GM23338 (cell line): ENCODE measurements at regions not wholly inside any gene's neighbourhood (a gene's known extent, or its start where the extent isn't known, plus 50 kb on each side); places are given as distances from the start of the nearest gene placed in this dataset.

Experiments used
- ATAC-seq: fragments of 200-7000 bp; cut with Tn5 transposase; 3 replicates; pipeline ENCODE4 v1.9.1; 2020
- DNase-seq: peaks from one replicate; pipeline ENCODE4 v3.0.0-alpha.2; 2015; ENCODE audit warnings: low spot score
- H2AFZ ChIP-seq: fragments of 200-600 bp; sonication (generic); 2 replicates; pipeline ENCODE4 v1.8.0; 2016; ENCODE audit warnings: antibody characterized with exemption, mild to moderate bottlenecking, moderate library complexity
- H3F3A ChIP-seq: fragments of 200-600 bp; sonication (generic); replicated peaks from 2 replicates; pipeline ENCODE4 v1.8.0; 2017; ENCODE audit warnings: antibody characterized with exemption, mixed run types, low read depth
- H3K27ac ChIP-seq: fragments of 200-600 bp; sonication (generic); 2 replicates; pipeline ENCODE4 v1.6.1; 2016; ENCODE audit warnings: low read depth
- H3K27me3 ChIP-seq: fragments of 200-600 bp; sonication (generic); 2 replicates; pipeline ENCODE4 v1.8.0; 2016; ENCODE audit warnings: mild to moderate bottlenecking, mixed run types, moderate library complexity; ENCODE audit not compliant: insufficient read depth
- H3K36me3 ChIP-seq: fragments of 200-600 bp; sonication (generic); 2 replicates; pipeline ENCODE4 v1.8.0; 2016; ENCODE audit warnings: mild to moderate bottlenecking; ENCODE audit not compliant: insufficient read depth
- H3K4me1 ChIP-seq: fragments of 200-600 bp; sonication (generic); 2 replicates; pipeline ENCODE4 v1.8.0; 2016; ENCODE audit warnings: mild to moderate bottlenecking, moderate library complexity; ENCODE audit not compliant: insufficient read depth
- H3K4me2 ChIP-seq: fragments of 200-600 bp; sonication (generic); 2 replicates; pipeline ENCODE4 v1.7.1; 2017; ENCODE audit warnings: mixed run types
- H3K4me3 ChIP-seq: fragments of 200-600 bp; sonication (generic); 2 replicates; pipeline ENCODE4 v1.6.1; 2016; ENCODE audit warnings: mixed run types
- H3K79me2 ChIP-seq: fragments of 200-600 bp; sonication (generic); replicated peaks from 2 replicates; pipeline ENCODE4 v1.8.0; 2017; ENCODE audit warnings: mild to moderate bottlenecking; ENCODE audit not compliant: insufficient read depth
- H3K9me2 ChIP-seq: fragments of 200-600 bp; sonication (generic); 2 replicates; pipeline ENCODE4 v1.8.0; 2017; ENCODE audit not compliant: insufficient read depth
- H4K20me1 ChIP-seq: fragments of 200-600 bp; sonication (generic); replicated peaks from 2 replicates; pipeline ENCODE4 v1.8.0; 2017; ENCODE audit warnings: mild to moderate bottlenecking; ENCODE audit not compliant: insufficient read depth
- H3K27ac Mint-ChIP-seq: 2 replicates; pipeline ENCODE4 v1.8.0; 2020; ENCODE audit warnings: inconsistent platforms, mild to moderate bottlenecking, moderate library complexity, mixed read lengths
- H3K27me3 Mint-ChIP-seq: 3 replicates; pipeline ENCODE4 v1.8.0; 2022; ENCODE audit warnings: low read depth, mild to moderate bottlenecking, moderate library complexity, mixed read lengths, inconsistent platforms; ENCODE audit not compliant: insufficient read depth, poor library complexity
- H3K36me3 Mint-ChIP-seq: 3 replicates; pipeline ENCODE4 v1.8.0; 2021; ENCODE audit warnings: low read depth, mild to moderate bottlenecking, inconsistent platforms, moderate library complexity, mixed read lengths
- H3K4me1 Mint-ChIP-seq: 3 replicates; pipeline ENCODE4 v1.8.0; 2020; ENCODE audit warnings: mild to moderate bottlenecking, inconsistent platforms, mixed read lengths
- H3K4me3 Mint-ChIP-seq: 3 replicates; pipeline ENCODE4 v1.8.0; 2021; ENCODE audit warnings: moderate library complexity, mild to moderate bottlenecking, inconsistent platforms, mixed read lengths
- H3K9me3 Mint-ChIP-seq: 3 replicates; pipeline ENCODE4 v1.8.0; 2020; ENCODE audit warnings: moderate library complexity, mild to moderate bottlenecking, inconsistent platforms, mixed read lengths
- CREB1 ChIP-seq: fragments of 250-450 bp; sonication (Bioruptor Pico); IDR thresholded peaks from 2 replicates; pipeline ENCODE4 v1.5.0; 2020; ENCODE audit warnings: low read depth, mild to moderate bottlenecking, moderate library complexity
- EZH2phosphoT487 ChIP-seq: fragments of 200-600 bp; sonication (generic); IDR thresholded peaks from one replicate; pipeline ENCODE4 v1.8.1; 2018; ENCODE audit warnings: antibody characterized with exemption; ENCODE audit not compliant: unreplicated experiment
- JUNB ChIP-seq: IDR thresholded peaks from one replicate; pipeline ENCODE4 v1.6.1; 2016; ENCODE audit warnings: antibody characterized with exemption; ENCODE audit not compliant: unreplicated experiment
- NANOG ChIP-seq: IDR thresholded peaks from 2 replicates; pipeline ENCODE4 v1.6.1; 2016; ENCODE audit warnings: antibody characterized with exemption, borderline replicate concordance
- STAT1 ChIP-seq: IDR thresholded peaks from one replicate; pipeline ENCODE4 v1.6.1; 2016; ENCODE audit warnings: antibody characterized with exemption; ENCODE audit not compliant: unreplicated experiment
- TF ChIP-seq, protein P1 (sequence below), 2 experiments: fragments of 200-600 bp in 1 of 2; sonication (generic) in 1 of 2; conservative IDR thresholded peaks; 2 replicates each; pipeline versions ENCODE4 v1.5.1 to v1.6.1; 2016 to 2017; ENCODE audit warnings: antibody characterized with exemption in 2 of 2, low read depth in 2 of 2, mild to moderate bottlenecking in 2 of 2, moderate library complexity in 1 of 2
- TF ChIP-seq, protein P2 (sequence below): IDR thresholded peaks from one replicate; pipeline ENCODE4 v1.6.1; 2018; ENCODE audit warnings: antibody characterized with exemption; ENCODE audit not compliant: unreplicated experiment

DNA sequence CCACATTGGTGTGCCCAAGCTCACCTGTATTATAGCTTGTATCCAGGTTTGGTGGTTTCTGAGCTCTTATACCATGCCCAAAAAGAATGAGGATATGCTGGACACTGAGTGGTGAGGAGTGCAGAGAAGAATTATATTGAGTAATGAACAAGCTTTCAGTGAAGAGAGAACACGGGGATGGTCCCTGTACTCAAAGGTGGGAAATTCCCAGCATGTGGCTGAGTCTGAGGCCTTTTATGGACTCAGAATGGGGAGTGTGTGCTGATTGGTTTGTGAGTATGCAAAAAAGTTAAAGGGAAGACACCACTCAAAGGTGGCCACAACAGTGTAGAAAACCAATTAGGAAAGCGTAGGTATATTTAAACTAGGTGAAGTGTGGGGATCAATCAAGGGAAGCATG lies 191.2 kb upstream of the SLITRK6 start:
- no peak for ATAC-seq
- H3K36me3 Mint-ChIP-seq, result no peaks in the 10 kb centered on the region
- TF ChIP-seq CREB1 (CRISPR knock-in tag) (no peak), NANOG (no peak), JUNB (no peak), EZH2phosphoT487 (no peak)
- TF ChIP-seq, protein P1, sequence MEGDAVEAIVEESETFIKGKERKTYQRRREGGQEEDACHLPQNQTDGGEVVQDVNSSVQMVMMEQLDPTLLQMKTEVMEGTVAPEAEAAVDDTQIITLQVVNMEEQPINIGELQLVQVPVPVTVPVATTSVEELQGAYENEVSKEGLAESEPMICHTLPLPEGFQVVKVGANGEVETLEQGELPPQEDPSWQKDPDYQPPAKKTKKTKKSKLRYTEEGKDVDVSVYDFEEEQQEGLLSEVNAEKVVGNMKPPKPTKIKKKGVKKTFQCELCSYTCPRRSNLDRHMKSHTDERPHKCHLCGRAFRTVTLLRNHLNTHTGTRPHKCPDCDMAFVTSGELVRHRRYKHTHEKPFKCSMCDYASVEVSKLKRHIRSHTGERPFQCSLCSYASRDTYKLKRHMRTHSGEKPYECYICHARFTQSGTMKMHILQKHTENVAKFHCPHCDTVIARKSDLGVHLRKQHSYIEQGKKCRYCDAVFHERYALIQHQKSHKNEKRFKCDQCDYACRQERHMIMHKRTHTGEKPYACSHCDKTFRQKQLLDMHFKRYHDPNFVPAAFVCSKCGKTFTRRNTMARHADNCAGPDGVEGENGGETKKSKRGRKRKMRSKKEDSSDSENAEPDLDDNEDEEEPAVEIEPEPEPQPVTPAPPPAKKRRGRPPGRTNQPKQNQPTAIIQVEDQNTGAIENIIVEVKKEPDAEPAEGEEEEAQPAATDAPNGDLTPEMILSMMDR (conservative IDR thresholded peaks at IDR 0.05; ENCODE audit: low read depth in 2 of 2), result no peak
- TF ChIP-seq, protein P2, sequence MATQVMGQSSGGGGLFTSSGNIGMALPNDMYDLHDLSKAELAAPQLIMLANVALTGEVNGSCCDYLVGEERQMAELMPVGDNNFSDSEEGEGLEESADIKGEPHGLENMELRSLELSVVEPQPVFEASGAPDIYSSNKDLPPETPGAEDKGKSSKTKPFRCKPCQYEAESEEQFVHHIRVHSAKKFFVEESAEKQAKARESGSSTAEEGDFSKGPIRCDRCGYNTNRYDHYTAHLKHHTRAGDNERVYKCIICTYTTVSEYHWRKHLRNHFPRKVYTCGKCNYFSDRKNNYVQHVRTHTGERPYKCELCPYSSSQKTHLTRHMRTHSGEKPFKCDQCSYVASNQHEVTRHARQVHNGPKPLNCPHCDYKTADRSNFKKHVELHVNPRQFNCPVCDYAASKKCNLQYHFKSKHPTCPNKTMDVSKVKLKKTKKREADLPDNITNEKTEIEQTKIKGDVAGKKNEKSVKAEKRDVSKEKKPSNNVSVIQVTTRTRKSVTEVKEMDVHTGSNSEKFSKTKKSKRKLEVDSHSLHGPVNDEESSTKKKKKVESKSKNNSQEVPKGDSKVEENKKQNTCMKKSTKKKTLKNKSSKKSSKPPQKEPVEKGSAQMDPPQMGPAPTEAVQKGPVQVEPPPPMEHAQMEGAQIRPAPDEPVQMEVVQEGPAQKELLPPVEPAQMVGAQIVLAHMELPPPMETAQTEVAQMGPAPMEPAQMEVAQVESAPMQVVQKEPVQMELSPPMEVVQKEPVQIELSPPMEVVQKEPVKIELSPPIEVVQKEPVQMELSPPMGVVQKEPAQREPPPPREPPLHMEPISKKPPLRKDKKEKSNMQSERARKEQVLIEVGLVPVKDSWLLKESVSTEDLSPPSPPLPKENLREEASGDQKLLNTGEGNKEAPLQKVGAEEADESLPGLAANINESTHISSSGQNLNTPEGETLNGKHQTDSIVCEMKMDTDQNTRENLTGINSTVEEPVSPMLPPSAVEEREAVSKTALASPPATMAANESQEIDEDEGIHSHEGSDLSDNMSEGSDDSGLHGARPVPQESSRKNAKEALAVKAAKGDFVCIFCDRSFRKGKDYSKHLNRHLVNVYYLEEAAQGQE, result no peak

DNA sequence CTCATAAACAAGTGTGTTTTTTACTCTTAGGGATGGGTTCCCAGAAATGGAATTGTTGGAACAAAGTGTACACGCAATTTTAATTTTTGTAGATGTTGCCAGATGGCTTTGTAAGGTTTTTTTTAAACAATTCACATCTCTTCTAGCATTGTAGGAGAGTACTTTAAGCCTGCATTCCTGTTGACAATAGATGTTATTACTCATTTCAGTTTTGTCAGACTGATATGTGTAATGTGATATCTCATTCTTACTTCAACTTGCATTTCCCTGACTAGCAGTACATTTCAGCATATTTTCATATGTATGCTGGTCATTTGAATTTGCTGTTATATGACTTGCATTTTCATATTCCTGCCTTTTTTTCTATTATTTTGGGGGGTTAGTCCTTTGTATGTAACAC lies 186.6 kb upstream of the SLITRK6 start:
- Histone ChIP-seq H3K27ac (no peak overlapping the region), H3K27me3 (no peaks in the 10 kb centered on the region), H3K4me1 (no peaks in the 10 kb centered on the region), H3K4me3 (no peak overlapping the region), H2AFZ (no peak overlapping the region), H4K20me1 (no peaks in the 10 kb centered on the region), H3K9me2 (no peaks in the 10 kb centered on the region), H3F3A (no peaks in the 10 kb centered on the region), H3K79me2 (no peaks in the 10 kb centered on the region), H3K36me3 (no peaks in the 10 kb centered on the region), H3K4me2 (no peak overlapping the region)
- Mint-ChIP-seq H3K4me1 (no peaks in the 10 kb centered on the region), H3K36me3 (no peaks in the 10 kb centered on the region), H3K27ac (no peak overlapping the region), H3K9me3 (no peaks in the 10 kb centered on the region), H3K27me3 (no peaks in the 10 kb centered on the region), H3K4me3 (no peak overlapping the region)
- ATAC-seq (no peak), DNase-seq (no peak)
- TF ChIP-seq NANOG (no peak), STAT1 (no peak), CREB1 (CRISPR knock-in tag) (no peak), JUNB (no peak), EZH2phosphoT487 (no peak)

More for the DNA sequence above, 191.2 kb upstream of the SLITRK6 start:
- Histone ChIP-seq H3K79me2 (no peaks in the 10 kb centered on the region), H3K4me1 (no peaks in the 10 kb centered on the region), H3K4me2 (no peak overlapping the region), H3K27me3 (no peaks in the 10 kb centered on the region), H3K27ac (no peak overlapping the region), H4K20me1 (no peaks in the 10 kb centered on the region), H3K36me3 (no peaks in the 10 kb centered on the region), H3K4me3 (no peak overlapping the region), H3F3A (no peaks in the 10 kb centered on the region), H2AFZ (no peak overlapping the region), H3K9me2 (no peaks in the 10 kb centered on the region)
- no peaks in the 10 kb centered on the region for H3K9me3 Mint-ChIP-seq
- no peak for DNase-seq
- H3K27ac Mint-ChIP-seq, result no peak overlapping the region
- no peaks in the 10 kb centered on the region for H3K4me1 Mint-ChIP-seq
- H3K4me3 Mint-ChIP-seq, result no peak overlapping the region
- no peaks in the 10 kb centered on the region for H3K27me3 Mint-ChIP-seq
